H4 (cell line): ENCODE measurements at regions not wholly inside any gene's neighbourhood (a gene's known extent, or its start where the extent isn't known, plus 50 kb on each side); places are given as distances from the start of the nearest gene placed in this dataset.

Source experiments
- DNase-seq: peaks from one replicate; pipeline ENCODE4 v3.0.0-alpha.2; 2015; ENCODE audit warnings: low spot score

DNA sequence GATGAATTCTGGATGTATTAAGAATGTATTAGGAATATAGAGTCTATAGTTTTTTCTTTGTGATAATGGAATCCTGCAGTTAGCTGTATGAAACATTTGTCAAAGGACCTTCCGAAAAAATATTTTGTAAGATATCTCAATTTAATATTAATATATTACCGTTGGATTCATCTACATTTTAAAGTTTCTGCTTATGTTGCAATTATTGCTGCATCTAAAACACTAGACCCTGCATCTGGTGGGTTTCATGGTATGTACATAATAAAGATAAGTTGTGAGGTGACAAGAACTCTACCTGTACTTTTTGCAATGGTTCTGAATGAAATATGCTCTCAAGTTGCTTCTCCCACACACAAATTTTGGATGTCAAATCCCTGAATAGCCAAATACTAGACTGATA lies 565.9 kb upstream of the FBXO33 start:
- no peak for DNase-seq

DNA sequence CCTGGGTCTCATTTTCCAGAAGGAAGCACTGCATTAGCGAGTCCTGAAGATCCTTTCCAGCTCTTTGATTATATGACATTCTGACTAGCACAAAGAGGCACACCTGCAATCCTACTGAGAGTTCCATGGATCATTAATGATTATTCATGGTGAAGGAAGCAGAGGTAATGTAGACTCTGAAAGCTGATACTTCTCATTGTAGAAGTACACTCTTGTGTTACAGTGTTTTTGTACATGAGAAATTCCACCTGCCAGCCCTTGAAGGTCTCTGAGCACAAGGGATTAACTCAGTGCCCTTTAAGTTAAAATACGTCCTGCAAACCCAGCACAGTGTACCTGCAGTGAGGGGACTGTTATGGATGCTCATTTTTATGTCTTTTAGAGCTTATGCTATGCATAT lies 558.8 kb upstream of the FBXO33 start:
- DNase-seq = no peak

DNA sequence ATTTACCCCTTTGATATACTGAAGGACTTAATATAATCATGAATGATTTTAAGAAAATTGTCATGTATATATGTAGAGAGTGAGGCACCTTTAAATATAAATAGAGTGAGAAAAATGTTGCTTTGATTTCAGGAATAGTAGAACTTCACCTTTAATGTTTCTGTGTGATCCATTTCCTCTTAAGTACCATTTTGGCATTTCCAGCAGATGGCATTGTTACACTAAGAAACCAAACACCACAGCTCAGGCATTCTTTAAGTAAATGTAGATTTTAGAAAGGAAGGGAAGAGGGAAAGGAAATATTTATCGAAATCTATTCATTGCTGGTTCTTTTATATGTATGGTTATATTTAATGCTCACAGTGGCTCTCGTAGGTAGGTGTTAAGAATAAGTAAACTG lies 556.7 kb upstream of the FBXO33 start:
- DNase-seq = peak; percentile 64

DNA sequence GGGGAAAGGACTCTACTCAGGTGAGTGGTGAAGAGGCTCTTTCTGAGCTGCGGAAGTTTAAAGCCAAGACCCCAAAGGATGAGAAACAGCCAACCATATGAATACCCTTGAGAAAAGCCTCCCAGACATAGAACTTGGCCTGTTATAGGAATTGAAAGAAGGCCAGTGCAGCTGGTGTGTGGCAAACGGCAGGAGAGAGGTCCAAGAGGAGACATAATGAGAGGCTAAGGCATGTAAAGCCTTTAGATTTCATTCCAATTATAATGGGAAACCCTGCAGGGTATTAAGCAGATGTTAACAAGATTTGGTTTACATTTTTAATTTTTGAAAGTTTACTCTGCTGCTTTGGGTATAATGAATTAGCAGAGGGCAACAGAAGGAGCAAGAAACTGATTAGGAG lies 552.1 kb upstream of the FBXO33 start:
- no peak for DNase-seq

DNA sequence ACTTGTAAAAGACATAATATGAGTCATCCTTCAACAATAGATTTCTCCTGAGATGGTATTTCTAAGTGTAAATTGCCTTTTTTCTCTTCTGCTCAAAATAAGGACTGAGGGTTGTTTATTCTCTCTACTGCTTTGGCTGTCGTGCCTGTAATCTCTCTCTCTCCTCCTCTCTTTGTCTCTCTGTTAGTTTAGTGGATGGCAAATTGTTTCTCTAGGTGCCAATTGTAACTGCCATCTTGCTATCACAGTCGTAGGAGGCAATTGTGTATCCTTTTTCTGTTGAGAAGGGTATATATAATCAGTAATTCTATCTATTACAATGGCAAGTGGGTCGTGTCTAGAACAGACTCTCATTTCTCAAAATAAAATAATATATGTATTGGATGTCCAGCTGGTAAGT lies 545.0 kb upstream of the FBXO33 start:
- DNase-seq = no peak

DNA sequence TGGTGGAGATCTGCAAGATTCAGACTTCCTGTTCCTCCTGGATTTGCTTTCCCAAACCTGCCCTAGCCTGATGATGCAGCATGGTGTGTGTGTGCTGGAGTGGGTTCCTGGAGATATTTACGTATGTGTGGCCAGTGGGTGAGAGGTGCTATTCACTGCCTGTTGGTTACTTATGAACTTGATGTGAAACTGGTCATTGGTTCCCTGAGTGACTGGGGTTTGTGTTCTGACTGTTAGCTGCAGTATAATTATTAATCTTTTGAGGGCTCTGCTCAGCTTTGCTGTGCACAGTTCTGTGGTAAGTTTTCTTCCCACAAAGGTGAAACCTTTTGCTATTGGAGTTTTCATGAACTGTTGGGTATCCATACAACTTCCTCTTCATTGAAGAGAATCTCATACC lies 541.8 kb upstream of the FBXO33 start:
- DNase-seq = no peak

DNA sequence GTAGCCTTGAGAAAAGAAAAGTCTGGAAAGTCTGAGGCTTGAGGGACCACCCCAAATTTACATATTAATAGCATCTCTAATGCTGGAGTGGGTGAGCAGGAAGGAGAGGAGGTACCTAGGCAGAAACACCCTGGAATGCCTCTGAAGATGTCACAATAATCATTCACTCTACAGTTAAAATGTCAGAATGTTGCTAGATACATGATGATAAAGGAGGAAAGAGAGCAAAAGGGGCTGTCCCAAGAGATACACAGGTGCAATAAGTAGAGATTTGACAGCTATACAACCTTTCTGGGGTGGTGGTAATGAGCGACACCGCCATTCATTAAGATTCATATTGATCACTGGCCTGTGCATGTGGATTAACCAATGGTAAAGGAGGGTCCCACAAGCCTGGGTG lies 540.5 kb upstream of the FBXO33 start:
- DNase-seq = no peak

DNA sequence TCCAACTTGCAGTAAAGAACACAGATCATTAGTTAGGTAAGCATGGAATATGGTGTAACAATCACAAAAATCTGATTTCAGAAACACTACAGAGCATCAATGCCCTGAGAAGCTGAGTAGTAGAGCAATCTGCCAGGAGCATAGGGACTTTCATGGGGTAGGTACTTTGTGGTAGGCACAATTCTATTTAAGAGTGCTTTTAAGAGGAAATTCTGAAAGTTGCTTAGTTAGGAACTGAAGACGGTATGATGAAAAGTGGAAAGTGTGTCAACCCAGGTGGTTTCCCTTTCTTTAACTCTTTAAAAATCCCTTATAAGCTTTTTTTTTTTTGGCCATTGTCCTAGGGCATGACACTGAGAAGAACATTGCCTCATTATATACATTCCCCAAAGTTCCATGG lies 535.7 kb upstream of the FBXO33 start:
- no peak for DNase-seq

DNA sequence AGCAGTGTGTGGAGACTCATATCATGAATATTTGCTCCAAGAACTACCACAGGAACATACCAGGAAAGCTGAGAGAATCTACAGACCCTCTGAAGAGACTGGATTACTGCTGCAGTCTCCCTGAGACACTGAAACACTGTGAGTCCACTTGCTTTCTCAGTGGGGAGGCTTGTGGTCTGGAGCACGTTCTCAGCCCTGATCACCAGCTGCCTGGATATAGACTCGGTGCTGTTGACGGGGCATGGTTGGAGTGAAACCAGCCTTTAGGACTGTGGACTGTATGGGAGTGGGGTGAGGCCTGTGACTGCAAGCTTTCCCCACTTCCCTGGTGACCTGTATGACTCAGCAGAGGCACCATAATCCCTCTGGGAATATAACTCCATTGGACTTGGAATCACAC lies 525.8 kb upstream of the FBXO33 start:
- peak; percentile 6 for DNase-seq

DNA sequence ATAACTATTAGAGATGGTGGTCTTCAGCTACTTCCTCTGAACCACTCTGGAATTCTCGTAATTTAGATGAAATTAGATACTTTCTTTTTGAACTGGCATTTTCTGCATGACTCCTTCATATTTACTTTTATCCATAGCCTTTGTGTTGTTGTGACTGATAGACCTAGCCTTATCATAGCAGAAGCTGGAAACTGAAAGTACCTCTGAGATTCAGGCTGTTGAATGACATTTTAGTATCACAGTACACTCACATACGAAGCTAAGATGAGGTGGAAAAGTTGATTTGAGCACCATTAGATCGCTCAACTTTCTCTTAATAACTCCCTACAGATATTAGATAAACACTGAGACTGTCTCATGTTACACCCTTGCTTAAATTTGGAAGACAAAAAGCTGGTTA lies 525.1 kb upstream of the FBXO33 start:
- no peak for DNase-seq

DNA sequence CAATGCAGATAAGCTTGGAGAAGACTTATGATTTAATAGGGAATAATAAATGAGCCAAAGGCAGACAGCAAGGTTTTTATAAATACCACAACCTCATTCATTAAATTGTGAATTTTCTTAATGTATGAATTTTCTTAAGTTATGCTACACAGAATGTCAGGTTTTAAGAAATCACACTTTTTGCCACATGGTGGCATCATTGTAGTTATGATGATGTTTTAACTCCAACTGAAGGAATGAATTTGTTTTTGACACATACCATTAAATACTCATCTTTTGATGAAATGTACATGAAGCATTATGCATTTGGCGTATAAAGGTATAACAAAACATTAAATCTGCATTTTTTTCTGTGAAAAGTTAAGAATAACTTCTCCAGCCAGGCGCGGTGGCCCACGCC lies 524.1 kb upstream of the FBXO33 start:
- peak; percentile 12 for DNase-seq

DNA sequence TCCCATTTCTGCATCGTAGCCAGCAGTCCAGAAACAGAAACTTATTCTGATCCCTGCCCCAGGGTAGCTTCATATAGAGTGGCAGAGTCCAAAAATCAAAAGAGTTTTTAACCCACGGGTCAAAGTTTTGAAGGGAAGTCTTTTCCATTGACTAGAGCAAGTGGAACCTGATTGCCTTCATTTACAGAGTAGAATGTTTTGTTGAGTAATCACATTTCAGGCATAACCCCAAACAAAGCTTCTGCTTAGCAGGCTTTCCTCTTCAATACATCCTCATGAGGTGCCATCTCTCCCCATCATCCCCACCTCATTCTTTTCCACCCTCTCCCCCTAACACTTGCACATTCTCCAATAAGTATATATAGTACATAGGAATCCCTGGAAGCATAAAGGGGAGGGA lies 516.0 kb upstream of the FBXO33 start:
- DNase-seq = no peak

DNA sequence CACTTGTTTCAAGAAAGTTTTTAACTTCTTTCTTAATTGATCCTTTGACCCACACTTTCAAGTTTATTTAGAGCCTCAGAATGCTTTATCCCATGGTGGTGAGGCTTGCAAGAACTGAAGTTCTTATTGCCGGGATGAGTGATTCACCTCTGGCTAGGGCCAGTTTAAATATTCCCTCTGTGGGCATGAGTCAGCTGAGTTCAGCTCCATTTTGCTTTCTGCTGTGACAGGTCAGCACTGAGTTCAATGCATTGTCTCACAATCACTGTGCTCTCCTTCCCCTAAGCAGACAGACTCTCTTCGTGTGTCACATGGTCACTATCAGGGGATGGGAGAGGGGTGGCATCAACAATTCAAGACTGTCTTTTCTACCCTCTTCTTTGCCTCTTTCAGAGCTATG lies 514.6 kb upstream of the FBXO33 start:
- DNase-seq = peak; percentile 19

DNA sequence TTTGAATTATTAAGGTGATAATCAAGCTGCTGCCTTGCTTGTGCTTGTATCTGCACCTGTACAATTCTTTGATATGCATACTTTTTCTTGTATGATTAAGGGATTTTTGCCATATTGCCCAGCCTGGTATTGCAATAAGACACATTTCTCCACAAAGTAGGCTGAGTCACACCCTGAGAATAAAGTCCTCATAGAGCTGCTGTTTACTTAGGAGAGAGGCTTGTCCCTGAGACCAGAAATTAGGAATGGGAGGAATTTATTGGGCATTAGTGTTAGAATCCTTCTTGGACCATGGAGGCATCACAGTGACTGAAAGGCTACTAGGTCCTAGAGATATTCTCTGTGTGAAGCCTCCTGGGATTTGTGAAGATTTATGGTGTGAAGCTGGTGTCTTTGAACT lies 506.8 kb upstream of the FBXO33 start:
- DNase-seq = no peak

DNA sequence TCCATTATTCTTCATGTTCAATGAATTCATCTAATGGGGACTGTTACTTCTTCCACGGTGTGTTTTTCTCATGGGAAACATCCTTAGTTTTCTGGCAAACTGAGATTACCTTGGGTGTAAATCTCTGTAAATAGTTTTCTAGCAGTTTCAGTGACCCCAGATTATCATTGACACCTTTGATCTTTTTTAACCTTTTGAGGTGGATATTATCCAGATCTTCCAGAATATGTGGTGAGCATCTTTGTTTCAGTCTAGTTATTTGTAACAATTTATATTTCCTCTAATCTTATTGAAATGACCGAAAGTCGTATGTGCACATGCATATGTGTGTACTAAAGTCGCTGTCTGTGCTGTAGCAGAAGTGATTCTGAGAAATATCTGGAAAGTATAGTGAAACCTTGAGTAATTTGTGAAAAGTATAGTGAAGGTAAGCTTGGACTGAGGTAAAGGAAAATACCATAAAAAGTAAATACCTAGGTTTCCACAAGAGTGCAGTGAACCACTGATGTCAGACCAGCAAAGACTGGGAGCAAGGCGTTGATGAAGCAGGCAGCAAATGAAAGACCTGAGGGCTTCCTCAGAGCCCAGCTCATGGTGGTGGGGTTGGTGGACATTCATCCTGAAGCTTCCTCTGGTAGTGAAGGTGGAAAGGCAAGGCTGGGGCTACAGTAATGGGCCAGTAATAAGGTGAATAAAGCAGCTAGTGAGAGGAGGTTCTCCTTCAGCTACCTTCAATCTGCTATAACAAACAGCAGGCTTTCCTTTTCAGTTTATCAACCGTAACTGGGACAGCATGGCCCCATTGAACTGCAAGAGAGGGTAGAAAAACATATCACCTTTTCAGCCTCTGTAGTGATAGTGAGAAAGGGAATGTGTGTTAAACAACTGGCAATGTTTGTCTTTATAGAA lies 480.2 kb upstream of the FBXO33 start:
- no peak for DNase-seq

DNA sequence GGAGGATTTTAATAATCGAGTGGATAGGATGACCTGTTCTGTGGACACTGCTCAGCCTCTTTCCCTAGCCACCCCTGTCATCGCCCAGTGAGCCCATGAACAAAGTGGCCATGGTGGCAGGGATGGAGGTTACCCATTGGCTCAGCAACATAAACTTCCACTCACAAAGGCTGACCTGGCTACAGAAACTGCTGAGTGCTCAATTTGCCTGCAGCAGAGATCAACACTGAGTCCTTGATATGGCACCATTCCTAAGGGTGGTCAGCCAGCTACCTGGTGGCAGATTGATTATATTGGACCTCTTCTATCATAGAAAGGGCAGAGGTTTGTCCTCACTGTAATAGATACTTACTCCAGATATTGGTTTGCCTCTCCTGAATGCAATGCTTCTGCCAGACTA lies 465.4 kb upstream of the FBXO33 start:
- no peak for DNase-seq

DNA sequence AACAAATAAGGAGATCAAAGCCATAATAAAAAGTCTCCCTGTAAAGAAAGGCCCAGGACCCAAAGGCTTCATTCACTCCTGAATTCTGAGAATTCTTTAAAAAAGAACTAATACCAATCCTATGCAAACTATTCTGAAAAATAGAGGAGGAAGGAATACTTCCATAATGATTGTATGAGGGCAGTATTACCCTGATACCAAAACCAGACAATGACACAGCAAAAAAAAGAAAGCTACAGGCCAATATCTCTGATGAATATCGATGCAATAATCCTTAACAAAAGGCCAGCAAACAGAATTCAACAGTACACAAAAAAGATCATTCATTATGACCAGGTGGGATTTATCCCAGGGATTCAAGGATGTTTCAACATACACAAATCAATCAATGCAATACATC lies 457.8 kb upstream of the FBXO33 start:
- DNase-seq = no peak

DNA sequence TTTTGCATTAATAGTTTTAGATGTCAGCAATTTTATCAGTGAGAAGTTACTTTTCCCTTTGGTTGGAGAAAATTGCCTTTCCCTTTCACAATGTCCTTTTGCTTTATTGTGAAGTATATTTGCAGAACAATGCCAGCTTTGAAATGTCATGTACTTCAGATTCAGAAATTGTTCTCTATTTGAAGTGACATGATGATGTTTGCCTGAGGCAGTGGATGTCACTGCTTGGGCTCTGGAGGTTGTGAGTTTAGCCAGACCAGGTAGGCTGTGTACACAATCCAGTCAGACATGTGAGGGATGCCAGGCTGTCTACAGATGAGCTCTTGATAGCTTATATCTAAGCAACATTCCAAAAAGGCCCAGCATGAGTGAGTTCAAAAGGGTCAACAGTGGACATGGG lies 451.9 kb upstream of the FBXO33 start:
- no peak for DNase-seq

DNA sequence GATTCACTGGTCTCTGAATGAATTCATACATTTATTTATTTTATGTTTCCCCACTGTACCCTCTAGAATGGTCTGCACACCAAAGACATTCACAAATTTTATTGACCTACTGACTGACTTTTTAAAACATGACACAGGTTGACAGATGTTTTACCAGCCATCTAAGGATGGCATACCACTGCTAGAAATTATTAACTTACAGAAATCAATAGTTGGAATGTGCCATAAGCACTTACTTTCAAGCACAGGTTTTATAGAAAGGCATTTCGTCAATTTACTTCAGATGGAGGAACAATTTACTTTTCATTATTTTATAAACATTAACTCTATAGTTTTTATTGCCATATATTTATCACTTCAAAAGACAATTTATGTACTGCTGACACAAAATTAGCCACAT lies 448.7 kb upstream of the FBXO33 start:
- DNase-seq = no peak

DNA sequence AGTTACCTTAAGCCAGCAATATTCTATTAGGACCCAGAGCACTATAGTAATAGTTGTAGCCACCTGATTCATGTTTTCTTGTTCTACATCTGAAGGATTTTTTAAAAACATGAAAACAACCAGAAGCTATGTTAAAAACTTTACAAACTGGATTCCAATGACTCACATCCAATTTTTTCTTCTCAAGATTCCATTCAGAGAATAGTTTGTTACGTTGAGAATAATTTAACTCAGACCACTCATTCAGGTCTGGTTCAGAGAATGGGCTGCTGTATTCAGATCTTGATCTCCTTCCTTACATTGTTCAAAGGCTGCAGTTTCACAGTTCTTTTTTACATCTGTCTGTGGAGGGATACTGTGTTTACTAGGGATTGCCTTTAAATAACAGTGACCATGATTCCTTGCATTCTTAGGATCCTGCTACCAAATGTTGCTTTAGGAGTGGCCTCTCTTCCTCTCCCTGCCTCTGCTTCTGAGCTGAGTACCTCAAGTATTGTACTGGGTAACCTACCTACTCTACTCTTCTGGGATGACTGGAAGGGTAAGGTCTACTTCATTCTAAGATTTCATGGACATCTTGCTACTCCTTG lies 448.0 kb upstream of the FBXO33 start:
- no peak for DNase-seq

DNA sequence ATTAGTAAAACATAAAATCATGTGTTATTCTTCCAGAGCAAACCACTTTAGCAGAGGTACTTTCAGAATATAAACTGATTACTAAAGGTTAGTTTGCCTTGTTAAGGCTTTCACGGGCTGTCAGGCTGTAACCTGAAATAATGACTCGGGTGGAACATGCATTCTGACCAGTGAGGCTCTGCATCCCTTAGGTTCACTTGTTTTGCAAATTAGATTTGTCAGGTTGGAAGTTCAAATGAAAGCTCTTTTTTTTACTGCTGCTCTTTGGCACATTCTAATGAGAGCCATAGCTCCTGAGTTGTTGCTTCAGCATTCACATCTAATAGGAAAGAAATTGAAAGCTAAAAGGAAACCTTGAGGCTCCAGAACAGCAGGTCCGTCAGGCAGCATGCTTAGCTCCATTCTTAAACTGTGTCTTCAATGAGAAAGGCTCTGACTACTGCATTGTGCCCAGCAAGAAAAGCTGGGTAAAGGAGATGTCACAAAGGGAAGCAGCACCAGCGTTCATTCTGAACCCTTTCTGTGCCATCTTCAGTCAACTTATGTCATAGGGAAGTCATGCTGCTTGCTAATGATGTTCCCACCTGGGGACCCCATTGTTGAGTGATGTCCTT lies 445.5 kb upstream of the FBXO33 start:
- no peak for DNase-seq

DNA sequence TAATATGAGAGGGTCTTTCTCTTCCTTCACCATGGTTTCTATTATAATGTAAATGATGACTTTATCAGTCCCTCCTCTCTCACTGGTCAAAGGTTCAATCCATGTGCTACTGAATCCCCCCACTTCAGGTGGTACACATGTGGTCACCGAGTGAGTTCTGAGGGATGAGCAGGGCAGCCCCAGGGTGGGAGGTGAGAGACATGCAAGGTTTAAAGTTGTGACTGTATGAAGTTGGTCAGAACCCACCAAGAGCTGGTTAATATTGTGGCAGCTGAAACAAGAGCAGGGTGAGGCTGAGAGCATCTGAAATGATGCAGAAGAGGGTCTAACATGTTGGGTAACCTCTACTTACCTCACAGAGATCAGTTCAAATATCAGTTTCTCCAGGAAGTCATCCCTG lies 444.7 kb upstream of the FBXO33 start:
- no peak for DNase-seq

DNA sequence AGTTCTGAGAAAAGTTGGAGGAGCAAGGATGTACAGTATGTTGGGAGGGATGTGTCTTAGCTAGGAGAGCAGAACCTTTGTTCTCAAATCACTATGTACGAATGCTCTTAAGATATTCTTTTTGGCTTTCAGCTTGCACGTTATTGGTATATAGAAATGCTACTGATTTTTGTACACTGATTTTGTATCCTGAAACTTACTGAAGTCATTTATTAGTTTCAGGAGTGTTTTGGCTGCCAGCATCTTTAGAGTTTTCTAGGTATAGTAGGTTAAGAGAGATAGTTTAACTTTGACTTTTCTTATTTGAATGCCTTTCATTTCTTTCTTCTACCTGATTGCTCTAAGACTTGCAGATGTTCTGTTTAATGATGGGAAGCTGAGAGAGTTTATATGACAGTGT lies 442.8 kb upstream of the FBXO33 start:
- no peak for DNase-seq
